GM20000 (cell line): ENCODE measurements at regions not wholly inside any gene's neighbourhood (a gene's known extent, or its start where the extent isn't known, plus 50 kb on each side); places are given as distances from the start of the nearest gene placed in this dataset.

Experiments
- DNase-seq: peaks from one replicate; pipeline ENCODE4 v3.0.0; 2012; ENCODE audit warnings: low spot score
- TF ChIP-seq, protein P1 (sequence below): IDR thresholded peaks from 2 replicates; pipeline ENCODE4 v1.5.1; 2012; ENCODE audit warnings: mild to moderate bottlenecking, control low read depth; ENCODE audit errors: extremely low read depth, missing control alignments

DNA sequence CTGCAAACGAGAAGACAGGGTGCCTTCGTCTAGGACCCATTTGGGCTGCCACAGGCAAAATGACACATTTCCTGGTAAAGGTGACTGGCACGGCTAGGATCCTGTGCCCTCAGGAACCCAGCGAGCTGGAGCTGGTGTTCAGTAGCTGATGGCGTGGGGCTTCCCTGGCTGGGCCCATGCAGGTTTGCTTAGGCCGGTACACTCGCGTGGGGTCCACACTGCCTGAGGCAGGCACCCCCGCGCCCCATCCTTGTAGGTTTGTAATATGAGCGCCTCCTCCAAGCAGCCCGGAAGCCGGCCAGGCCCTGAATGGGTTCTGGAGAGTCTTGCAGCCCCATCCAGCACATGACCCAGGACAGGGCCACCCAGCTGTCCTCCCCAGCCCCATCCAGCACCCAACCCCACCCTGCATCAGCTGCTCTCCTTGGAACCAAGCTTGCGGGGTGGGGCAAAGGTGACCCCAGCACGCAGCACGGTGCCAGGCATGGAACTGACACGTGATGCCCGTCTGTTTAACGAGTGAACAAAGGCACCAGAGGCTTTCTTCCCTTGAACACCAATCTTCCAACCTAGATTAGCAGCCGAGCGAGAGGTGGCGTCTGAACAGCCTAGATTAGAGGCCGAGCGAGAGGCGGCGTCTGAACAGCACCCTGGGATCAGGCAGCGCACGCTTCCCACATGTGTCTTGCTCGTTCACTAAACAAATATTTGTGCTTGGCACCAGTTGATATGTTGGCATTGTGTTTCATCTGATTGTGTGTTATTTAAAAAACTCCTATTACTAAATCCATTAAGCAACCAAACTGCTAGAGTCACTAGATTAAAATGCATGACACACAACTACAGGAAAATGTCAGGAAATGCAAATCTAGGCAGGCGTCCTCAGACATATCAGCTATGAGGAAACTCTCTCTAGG, 112.1 kb downstream of the DLL1 start:
- TF ChIP-seq, protein P1, sequence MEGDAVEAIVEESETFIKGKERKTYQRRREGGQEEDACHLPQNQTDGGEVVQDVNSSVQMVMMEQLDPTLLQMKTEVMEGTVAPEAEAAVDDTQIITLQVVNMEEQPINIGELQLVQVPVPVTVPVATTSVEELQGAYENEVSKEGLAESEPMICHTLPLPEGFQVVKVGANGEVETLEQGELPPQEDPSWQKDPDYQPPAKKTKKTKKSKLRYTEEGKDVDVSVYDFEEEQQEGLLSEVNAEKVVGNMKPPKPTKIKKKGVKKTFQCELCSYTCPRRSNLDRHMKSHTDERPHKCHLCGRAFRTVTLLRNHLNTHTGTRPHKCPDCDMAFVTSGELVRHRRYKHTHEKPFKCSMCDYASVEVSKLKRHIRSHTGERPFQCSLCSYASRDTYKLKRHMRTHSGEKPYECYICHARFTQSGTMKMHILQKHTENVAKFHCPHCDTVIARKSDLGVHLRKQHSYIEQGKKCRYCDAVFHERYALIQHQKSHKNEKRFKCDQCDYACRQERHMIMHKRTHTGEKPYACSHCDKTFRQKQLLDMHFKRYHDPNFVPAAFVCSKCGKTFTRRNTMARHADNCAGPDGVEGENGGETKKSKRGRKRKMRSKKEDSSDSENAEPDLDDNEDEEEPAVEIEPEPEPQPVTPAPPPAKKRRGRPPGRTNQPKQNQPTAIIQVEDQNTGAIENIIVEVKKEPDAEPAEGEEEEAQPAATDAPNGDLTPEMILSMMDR: no peak
- no peak for DNase-seq

DNA sequence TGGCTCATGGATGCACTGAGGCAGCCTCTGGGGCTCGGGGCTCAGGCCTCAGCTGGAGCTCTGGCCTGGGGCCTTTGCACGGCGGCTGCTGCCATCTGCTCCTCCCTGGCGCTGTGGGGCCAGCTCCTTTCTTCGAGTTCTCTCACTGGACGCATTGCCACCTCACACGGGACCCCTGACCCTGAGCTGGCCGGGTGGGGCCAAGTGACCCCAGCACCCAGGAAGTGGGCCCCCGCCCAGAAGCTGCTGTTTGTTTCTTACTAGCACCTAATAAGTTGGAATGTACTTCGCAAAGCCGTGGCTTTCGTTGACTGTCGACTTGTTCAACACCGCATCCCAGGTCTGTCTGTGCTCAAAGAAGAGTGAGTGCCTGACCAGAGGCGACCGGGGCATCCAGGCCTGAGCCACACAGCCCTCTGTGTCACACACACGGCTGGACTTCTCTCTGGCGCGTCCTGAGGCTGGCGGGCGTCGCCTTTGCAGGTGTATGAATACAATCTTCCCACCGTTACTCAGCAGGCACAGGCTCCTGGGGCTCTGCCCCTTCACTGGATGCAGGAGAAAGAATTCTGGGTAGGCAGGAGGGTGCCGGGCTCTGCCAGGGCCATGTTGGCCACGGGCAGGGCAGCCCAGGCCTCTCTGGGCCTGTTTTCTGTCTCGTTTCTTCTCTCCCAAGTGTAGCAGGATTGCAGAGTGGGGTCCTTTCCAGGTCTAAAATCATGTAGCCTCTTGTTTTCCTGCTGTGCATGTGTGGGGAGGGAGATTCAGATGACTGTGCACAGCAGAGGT, 112.9 kb downstream of the DLL1 start:
- no peak for DNase-seq
- TF ChIP-seq, protein P1: no peak

DNA sequence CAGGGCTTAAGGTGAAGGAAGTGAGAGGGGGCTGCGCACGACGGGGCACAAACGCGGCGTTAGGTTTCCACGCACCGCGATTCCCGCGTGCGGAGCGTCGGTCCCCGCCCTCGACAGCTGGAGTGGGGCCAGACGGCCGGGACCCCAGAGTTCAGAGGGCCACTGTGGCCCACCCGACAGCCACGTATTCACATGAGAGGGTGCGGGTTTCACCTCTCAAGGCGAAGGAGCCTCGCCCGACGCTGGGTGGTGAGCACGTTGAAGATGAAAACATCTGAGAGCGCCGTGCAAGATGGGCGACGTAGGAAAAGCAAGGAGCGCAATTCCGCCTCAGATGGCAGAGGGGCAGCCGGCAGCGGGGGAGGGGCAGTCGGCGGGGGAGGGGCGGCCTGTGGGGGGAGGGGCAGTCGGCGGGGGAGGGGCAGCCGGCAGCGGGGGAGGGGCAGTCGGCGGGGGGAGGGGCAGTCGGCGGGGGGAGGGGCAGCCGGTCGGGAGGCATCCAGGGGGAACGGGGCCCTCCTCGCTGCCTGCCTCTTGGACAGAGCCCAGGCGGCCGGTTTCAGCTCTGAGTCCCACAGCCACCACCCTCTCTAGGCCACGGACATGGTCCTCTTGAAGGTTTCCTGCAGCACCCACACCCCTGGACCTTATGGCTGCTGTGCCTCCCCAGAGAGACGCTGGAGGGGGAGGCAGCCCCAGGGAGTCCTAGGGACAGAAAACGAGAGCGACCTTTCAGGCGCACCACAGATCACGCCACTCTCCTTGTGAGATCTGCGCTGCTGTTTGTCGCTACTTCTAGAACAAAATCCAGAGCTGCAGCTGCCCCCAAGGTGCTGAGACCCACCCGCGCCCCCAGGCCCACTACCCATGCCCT, 113.7 kb downstream of the DLL1 start:
- DNase-seq: no peak
- TF ChIP-seq, protein P1: no peak

DNA sequence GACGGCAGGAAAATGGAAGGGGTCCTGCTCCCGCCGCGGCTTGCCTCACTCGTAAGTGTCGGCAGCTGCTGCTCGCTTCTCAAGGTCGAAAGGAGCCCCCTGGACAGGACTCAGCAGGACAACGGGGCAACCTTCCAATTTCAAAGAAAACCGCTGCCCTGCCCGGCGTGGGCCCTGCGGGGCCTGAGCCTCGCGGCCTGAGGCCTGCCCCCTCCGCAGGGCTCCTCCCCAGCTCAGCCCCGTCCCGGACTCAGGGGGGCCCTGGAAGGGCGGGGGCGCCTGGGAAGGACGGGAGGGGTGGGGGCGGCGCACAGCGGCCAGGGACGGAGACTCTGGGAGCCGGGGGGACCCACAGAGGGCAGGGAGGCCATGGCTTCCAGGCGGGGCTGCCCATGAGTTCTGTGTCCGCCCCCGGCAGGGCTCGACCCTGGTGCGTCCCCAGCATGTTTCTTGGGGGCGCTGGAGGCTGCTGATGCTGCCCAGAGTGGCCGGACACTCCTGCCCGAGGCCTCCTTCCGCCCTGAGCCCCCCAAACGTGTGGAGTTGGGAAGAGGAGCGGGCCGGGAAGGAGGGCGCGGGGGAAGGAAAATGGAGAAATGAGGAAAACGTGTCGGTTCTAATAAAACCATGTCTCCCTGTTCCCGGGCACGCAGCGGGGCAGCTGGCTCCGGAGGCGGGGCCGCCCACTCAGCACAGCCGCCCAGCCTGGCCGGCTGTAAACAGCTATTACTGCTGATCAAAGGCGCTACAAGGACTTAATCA, 114.6 kb downstream of the DLL1 start:
- TF ChIP-seq, protein P1: no peak
- no peak for DNase-seq

DNA sequence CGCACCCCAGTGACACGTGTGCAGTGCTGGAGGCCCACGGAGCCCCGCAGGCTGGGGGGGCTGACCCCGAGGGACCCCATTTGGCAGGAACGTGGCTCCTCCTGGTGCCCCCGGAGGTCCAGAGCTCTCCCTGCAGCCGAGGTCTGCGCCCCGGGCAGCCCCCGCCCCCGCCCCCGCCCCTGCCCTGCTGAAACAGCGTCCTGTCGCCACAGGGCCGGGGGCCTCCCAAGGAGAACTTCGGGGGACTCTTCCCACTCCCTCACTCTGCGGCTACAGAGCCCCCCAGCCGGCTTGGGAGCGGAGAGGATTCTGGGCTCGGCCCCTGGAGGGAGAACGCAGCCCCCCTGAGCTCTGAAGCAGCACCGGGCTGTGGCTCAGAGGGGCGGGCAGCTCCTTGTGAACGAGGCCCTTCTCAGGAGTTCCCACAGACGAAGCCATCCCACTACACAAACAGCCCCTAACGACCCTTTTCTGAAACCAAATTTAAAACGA, 115.2 kb downstream of the DLL1 start:
- no peak for DNase-seq
- TF ChIP-seq, protein P1: no peak

DNA sequence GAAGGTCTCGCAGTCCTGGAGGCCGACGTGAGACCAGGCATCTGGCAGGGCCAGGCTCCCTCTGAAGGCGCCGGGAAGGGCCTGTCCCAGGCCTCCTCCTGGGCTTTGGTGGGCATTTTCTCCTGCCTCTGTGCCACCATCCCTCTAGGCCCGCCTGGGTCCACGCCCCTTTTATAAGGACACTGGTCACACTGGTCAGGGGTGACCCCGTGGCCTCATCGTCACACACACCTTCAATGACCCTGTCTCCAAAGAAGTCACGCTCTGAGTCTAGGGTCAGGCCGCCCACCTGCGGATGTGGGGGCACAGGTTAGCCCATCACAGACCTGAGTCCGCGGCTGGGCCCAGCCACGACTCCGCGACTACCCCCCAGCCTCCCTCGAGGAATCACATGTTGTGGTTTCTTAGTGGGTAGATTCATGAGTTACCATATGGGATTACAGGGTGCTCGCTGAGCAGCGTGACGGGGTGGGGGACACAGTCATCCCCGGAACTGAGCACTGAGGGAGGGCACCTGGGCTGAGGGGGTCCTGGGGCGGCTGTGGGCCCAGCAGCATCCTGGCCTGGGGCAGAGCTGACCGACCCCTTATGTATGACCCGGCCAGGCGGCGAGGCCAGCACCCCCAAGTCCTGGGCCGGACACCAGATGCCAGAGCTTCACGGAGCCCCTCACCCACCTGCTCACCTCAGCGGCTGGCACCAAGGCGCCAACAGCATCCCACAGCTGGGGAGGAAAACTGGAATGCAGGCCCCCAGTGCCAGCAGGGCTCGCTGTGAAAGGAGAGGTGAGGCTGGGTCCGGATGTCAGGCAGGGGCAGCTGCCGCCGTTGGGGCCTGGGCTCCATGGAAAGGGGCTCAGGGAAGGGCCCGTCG, 115.9 kb downstream of the DLL1 start:
- TF ChIP-seq, protein P1: no peak
- no peak for DNase-seq
